ENCODE measurements at regions not wholly inside any gene's neighbourhood (a gene's known extent, or its start where the extent isn't known, plus 50 kb on each side); places are given as distances from the start of the nearest gene placed in this dataset.

DNA sequence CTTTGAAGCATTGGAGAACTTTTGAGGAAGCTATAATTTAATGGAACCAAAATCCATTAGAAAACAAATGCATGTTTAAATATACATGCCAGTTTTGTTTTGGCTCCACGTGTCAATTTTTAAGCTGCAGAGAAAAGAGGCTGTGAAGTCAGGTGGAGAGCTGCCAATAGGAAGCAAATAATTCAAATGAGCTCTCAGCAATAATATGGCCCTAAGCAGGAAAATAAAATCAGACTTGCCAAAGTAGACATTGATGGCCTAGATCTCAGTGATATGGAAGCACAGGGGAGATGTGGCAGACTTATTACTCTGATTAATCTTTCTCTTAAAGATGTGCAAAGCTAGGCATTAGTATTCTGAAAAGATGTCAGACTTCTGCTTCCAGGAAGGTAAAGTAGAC, 769.8 kb upstream of the NDST4 start:
- no peak for DNase-seq

DNA sequence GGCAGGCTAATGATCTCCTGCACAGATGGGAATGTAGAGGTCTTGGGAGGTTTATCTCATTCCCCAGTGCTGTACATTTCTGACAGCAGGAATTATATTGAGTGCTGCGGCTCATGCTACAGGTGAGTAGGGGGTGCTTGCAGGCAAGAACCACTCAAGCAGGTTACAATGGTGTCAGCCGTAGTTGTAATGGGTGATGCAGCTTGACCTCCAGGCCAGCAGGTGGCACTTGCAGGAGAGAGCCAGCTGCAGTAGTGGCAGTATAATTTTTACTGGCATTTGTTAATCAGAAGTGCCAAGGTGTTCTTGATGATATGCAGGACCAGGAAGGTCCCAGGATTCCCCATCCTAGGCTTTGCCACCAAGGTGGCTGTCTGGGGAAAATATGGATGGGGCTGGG, 759.6 kb upstream of the NDST4 start:
- no peak for DNase-seq

DNA sequence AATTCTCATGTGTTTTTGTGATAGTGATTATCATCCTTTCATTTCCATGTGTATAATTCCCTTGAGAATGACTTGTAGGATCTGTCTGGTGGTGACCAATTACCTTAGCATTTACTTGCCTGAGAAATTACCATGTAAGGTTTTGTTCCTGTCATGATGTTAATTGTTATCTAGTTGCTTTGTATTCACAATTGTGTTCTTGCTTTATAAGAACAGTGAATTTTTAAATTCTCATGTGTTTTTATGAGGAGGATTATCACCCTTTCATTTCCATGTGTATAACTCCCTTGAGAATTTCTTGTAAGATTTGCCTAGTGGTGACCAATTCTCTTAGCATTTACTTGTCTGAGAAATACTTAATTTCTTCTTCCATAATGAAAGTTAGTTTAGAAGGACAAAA, 758.2 kb upstream of the NDST4 start:
- peak in 1 of 3 experiments; percentile 28 for DNase-seq

DNA sequence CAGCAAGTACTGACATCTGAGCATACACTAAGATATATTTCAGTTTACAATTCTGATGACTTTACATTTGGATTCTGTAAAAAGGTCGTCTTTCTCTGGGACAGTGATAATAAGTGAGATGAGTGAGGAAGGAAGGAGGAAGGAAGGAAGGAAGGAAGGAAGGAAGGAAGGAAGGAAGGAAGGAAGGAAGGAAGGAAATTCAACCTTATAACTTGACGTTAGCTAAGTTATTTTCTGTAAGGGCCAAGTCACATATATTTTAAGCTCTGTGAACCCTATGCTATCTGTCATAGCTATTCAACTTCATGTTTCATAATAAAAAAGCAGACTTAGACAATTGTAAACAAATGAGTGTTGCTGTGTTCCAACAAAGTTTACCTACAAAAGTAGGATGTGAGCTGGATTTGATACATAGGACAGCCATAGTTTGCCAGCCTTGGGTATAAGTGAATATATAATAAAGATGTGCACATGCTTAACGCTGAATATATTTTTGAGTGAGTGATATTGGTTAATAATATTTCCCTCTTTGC, 753.0 kb upstream of the NDST4 start:
- DNase-seq = no peak

DNA sequence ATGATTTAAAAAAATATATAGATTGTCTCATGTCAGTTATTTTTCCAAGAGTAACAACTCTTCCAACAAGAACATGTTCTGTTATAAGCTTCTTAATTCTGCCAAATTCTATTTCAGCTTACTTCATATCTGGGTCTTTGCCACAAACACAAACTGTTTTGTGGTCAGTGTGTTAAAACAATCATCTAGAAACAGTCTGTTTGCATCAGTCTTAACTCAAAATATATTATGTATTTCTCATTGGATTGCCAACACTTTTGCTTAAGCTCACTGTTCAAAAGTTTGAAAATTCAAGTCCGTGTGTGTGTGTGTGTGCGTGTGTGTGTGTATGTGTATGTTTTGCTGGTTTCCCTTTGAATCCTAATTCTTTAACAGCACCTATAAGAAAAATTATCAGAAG, 752.3 kb upstream of the NDST4 start:
- no peak for DNase-seq

DNA sequence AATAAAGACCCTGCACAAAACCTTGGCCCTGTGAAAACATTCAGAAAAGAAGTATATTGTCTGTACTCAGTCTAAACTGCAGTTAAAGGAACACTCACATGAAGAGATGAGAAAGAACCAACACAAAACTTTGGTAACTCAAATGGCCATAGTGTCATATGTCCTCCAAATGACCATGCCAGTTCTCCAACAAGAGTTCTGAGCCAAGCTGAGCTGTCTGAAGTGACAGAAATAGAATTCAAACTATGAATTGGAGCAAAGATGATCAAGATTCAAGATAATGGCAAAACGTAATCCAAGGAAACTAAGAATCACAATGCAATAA, 739.3 kb upstream of the NDST4 start:
- no peak for DNase-seq

DNA sequence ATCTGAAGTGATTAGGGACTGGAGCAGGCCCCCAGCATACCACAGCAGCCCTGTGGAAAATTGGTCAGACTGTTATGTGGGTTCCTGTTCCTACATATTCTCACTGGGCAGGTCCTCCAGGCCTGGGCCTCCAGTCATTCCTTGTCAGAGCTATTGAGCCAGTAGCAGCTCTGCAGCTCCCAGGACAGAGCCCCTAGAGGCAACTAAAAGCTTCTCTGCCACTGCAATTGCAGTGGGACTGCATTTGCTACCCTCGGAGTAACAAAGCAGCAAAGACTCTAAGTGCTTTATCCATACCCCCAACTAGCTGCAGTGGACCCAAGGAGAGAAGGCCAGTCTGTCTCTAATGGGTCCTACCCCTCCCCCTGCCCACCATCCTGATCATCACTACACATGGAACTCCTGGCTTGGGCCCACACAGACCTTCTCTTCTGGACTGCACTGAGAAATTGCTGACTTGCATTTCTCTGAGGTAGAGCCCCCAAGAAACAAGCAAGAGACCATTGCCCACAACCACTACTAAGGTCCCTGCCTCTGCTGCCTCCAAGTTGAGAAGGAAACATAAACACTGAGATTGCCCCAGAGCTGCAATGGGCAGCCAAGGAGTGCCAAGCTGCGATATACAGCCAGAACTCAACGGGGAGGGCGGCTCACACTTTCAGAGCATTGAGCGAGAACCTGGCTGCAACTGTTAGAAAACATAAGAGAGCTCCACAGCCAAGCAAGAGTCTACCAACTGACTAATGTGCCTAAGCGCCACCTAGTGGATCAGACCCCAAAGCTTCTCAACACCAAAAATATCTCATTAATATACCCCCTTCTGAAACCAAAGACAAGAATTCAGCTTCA, 738.7 kb upstream of the NDST4 start:
- peak; percentile 9 to 57 (median 44) for DNase-seq

DNA sequence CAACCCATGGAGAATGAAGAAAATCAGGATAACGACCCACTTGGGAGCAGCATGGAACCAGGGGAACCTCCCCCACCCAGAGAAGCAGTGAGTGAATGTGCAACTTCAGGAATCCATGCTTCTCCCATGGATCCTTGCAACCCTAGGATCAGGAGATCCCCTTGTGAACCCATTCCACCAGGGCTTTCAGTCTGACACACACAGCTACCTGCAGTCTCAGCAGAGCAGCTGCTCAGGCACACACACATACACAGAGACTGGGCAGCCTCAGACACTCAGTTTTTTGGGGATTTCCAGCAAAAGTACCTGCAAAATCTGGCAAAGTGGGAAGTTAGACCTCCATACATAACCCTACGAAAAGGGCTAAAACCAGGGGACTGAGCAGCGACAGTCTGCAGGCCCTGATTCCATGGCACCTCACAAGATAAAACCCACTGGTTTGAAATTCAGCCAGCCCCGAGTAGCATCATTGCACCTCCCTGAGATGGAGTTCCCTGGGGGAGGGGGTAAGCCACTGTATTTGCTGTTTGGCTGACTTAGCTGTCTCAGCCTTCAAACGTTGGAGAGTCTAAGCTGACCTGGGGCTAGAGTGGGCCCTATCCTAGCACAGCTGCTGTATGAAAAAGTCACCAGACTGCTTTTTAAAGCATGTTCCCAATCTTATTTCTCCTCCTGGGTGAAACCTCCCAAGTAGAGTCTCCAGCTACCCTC, 737.5 kb upstream of the NDST4 start:
- no peak for DNase-seq

DNA sequence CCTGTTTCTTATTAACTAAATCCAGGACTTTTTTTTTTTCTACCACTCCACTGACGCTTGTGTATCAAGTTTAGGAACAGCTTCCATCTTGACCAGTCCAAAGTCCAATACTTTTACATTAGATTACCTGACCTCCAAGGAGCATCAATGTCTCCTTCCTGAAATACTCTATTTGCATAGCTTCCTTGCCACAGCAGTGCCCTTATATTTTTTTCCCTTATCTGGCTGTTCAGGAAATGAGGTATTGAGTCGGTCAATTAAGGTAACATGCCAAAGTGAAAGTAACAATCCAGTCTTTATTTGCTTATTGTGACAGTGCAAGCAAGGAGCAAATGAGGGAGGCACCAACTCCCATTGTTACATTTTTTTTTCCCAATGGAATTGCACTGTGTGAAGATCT, 730.8 kb upstream of the NDST4 start:
- DNase-seq = peak in 1 of 3 experiments; percentile 8

DNA sequence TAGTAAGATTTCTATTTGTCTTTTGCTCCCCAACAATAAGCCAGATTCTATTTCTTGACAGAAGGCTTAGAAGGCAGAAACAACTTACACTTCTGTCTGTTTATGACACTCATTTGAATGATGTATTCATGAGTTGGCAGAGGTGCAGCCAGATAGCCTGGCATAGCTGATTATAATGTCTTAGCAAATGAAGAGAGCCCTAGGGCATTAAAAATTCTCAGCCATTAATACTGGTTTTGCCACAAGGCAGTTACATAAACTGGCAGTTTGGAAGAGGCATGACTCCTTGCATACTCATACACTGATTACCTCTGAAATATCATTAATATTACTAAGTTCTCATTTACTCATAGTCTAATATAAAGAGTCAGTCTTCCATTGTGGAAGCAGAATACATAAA, 728.5 kb upstream of the NDST4 start:
- DNase-seq = peak in 1 of 3 experiments; percentile 16

DNA sequence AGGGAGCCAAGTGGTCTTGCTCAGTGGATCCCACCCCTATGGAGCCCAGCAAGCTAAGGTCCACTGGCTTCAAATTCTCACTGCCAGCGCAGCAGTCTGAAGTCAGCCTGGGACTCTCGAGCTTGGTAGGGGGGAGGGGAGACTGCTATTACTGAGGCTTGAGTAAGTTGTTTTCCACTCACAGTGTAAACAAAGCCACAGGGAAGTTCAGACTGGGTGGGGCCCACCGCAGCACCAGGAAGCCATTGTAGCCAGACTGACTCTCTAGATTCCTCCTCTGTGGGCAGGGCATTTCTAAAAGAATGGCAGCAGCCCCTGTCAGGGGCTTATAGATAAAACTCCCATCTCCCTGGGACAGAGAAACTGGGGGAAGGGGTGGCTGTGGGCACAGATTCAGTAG, 721.0 kb upstream of the NDST4 start:
- DNase-seq = peak in 1 of 3 experiments; percentile 5

DNA sequence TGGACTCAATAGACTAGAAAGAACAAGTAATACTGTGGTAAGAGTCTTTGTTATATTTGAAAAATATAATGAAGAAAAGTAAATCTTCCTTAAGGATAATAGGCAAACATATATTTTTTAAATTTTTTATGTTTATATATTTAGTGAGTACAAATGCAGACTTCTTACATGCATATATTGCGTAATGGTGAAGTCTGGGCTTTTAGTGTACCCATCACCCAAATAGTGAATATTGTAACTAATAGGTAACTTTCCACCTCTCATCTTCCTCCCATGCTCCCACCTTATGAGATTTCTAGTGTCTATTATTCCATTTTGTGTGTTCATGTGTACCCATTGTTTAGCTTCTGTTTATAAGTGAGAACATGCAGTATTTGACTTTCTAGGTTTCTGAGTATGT, 711.2 kb upstream of the NDST4 start:
- DNase-seq = no peak

DNA sequence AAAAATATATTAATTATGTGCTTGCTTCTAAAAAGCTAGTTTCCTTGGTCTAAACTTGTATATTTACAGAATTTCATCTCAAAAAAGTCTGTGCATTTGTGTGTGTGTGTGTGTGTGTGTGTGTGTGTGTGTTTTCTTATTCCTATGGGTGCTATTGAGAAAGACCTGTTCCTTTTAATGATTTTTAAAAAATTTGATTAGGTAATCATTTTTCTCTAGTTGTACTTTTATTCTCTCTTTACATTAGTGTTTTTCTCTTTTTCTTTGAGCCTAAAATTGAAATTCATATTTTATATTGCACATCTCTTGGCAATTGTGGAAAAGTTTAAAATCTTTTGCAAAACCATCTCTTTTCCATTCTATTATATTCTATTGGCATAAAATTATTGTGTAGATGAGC, 690.4 kb upstream of the NDST4 start:
- no peak for DNase-seq

DNA sequence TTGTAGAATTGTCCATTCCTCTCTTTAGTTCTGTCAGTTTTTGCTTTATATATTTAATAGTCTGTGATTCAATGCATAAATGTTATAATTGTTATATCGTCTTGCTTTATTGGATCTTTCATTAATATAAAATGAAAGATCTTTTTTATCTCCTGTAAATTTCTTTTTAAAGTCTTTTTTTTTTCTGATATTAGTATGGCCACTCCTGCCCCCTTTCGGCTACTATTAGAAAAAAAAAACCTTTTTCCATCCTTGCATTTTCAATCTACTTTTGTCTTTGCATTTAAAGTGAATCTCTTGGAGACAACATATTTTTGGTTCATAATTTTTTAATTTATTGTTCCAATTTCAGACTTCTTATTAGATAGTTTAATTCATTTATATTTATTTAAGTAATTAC, 677.4 kb upstream of the NDST4 start:
- no peak for DNase-seq

DNA sequence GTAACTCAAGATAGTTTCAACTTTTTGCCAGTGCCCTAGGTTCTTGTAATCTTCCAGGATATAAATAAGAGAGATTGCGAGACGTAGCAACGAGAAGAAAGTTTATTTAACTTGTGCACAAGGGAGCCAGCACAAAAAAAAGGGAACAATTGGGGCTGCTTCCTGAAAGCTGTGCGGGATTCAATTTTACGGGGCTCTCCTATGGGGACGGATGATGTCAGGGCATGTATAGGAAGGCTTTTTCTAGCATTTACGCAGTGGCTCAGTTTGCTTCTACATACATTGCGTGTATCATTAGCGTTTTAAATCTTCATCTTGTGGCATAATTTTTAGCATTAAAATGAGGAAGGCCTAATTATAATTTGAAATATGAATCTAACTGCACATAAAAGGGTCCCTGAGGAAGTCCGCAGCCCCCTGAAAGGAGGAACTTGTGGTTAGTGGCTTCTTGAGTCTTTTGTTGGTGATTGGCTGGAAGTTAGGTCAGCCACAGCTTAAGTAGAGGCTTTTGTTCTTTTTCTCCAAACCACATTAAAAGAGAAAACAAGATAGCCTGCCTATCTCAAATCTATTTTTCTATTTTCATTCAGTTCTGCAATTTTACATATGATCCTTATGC, 668.2 kb upstream of the NDST4 start:
- no peak for DNase-seq

DNA sequence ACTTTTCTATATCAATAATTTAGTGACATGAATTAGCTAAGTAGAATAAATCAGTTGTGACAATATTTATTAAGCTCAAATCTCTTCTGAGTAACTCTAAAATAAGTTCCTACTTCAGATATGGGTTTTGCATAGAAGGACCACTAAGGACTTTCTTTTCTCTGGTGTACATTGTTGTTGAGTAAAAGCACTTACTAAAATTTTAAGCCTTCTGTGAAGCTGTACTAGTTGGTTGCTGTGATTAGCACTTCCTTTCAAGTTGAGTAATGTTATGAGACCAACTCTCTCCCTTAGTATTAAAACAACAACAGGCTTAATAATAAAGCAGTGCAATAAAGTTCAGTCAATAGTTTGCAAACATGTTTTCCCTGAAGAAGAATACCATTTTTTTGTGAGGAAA, 667.4 kb upstream of the NDST4 start:
- DNase-seq = no peak

DNA sequence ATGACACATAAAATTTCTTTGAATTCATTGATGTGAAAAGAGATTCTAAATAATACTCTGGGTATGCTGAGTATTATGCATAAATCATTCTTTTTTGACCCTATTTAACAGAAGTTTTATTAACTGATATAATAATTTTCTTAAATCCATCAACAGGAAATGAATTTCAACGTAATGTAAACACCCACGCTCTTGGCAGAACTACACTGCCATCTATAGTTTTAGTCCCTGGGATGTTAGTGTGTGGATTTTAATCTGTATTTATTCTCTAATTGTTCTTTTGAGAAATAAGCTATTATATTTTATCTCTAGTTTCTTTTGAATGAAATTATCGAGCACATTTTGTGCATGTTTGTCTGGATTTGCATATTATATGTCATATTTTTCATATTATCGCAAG, 666.8 kb upstream of the NDST4 start:
- DNase-seq = peak in 1 of 3 experiments; percentile 19

DNA sequence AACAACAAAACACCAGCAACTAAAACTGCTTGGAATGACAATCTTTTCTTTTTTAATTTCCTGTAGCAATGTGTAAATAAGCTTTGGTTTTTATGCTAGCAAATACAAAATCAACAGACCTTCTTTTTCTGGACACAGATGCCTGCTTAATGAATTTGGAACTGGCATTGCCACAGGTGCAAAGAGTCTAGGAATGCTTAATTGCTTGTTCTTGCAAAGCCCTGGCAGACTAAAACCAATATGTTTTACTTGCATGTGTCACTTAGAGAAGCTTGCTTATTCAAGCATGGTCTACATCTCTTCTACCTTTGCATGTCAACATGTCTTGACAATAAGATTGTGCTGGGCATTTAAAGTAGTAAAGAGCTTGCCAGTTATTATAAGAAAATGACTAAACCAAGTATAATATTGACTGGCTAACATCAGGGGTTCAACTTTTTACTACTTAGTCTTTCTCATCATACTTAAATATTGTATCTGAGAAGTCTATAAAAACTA, 656.7 kb upstream of the NDST4 start:
- peak in 1 of 3 experiments; percentile 23 for DNase-seq

DNA sequence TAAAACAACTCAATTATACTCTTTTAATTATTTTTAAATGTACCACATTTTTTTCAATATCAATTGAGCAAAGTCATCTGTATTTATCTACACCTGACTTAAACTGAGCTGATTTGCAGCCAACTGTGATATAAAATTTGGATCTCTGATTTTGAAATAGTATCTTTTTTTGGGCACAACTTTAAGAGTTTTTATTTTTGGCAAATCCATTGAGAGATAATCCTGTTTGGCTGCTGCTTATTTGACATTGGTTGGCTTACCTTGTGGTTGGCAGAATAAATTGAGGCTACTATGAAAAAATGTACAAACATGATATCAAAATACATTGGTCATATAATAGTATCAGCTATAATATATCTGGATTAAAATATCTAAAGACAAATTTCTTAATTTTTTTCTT, 656.0 kb upstream of the NDST4 start:
- no peak for DNase-seq

DNA sequence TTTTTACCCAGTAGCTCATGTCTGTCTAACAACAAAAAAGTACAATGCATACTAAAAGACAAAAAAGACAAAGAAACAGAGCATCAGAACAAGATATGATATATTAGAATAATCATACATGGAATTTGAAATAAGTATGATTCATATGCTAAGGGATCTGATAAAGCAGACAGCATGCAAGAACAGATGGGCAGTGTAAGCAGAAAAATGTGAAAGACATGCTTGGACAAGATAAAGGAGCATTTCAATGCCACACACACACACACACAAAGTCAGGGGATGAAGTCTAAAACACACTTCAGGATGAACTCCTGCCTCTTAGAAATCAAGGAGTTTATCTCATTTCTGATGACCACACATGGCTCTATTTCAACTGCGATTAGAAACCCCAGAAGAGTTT, 649.6 kb upstream of the NDST4 start:
- no peak for DNase-seq

DNA sequence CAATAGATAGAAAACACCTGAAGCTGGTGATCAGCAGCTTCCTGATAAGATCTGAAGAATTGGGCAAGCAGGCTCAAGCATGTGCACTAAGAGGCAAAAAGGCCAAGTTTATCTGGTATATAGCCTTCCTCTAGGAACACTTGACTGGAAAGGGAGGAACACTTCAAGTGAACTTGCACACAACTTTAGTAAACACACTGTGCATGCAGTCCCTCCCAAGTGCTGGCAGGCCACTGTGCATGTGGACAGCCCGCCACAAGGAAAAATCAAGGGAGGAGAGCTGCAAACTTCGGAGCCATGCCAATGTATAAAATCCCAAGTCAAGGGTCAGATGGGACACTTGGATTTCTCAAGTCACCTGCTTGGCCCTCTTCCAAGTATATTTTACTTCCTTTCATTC, 645.8 kb upstream of the NDST4 start:
- DNase-seq = no peak

DNA sequence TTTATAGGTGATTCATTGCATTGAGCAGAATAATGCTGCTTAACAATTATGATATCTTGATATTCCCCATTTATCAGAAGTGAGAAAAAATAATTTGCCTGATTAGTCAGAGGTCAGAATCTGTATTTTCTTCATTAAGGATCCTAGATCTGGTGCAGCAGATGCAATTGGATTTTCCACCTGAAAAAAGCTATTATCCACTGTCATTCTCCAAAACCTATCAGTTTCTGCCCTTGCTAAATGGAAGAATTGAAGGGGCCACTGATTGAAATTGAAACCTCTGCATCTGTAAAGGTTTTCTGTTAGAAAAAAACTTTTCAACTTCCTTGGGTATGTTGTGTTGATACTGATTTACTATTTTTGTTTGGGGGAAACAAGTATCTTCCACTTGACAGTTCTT, 636.0 kb upstream of the NDST4 start:
- DNase-seq = no peak

DNA sequence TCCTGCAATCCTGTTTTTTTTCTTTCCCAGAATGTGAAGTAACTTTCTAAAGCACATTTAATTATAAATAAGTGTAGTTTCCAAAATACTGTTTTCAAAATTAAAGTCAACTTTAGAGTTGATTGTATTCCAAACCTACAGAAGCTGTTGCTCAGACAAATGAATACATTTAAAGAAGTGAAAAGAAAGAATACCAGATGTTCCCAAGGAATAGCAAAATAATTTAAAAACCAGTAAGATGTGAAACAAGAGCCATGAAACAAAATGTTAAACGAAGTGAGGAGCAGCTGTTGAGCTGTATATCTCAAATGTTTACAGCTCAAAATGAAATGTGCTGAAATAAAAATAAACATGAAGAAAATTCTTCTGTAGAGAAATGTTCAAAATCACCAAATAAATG, 627.4 kb upstream of the NDST4 start:
- no peak for DNase-seq

All from NCI-H1417 (cell line).